ENCODE measurements at regions not wholly inside any gene's neighbourhood (a gene's known extent, or its start where the extent isn't known, plus 50 kb on each side); places are given as distances from the start of the nearest gene placed in this dataset.
"Not testable (repeated sequence)": the region's sequence is repeated elsewhere in the genome, so short reads cannot be mapped to it uniquely, and the experiment has no call there.

- no peak overlapping the region for H3K27ac Mint-ChIP-seq
- H3K9me3 Mint-ChIP-seq = peaks cover 0 to 3% (median 0%) of the 10 kb centered on the region in 7 donors
- H3K4me1 Mint-ChIP-seq = no peaks in the 10 kb centered on the region
- H3K4me3 Mint-ChIP-seq = no peak overlapping the region
- no peak for DNase-seq
- H3K36me3 Mint-ChIP-seq = no peaks in the 10 kb centered on the region
- peaks cover 0 to 11% (median 8%) of the 10 kb centered on the region in 3 donors for H3K27me3 Mint-ChIP-seq
- ATAC-seq (ENCODE audit: low read depth in 2 of 2) = no peak
Measured at GRCh38 chr3:152891678-152892077, 56.7 kb downstream of the P2RY1 start.

GRCh38 chr3:152892446-152892845 is 57.5 kb downstream of the P2RY1 start:
- Mint-ChIP-seq H3K36me3 (no peaks in the 10 kb centered on the region), H3K9me3 (peaks cover 0 to 3% (median 0%) of the 10 kb centered on the region in 7 donors), H3K27ac (no peak overlapping the region), H3K4me3 (no peak overlapping the region), H3K27me3 (peaks cover 0 to 11% (median 8%) of the 10 kb centered on the region in 3 donors), H3K4me1 (no peaks in the 10 kb centered on the region)
- ATAC-seq (ENCODE audit: low read depth in 2 of 2) (no peak), DNase-seq (no peak)

DNA sequence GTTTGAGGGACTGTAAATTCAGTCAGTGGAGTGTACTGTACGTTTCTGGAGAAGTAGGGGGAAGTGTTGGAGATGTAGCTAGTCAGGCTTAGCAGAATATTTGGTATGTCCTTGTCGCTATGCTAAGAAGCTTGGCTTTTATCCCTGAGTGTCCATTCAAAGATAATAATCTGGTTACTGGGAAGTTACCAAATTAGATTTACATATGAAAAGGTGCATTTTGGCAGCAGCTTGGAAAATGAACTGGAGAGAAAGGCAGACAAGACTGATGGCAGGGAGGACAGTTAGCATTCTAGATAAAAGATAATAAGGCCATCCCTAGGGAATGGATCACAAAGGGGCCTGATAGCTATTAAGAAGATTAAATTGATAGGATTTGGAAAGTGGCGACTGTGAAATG is 58.7 kb downstream of the P2RY1 start:
- no peak overlapping the region for H3K27ac Mint-ChIP-seq
- no peak for DNase-seq

GRCh38 chr3:152899306-152899705 is 64.4 kb downstream of the P2RY1 start:
- H3K36me3 Mint-ChIP-seq = no peaks in the 10 kb centered on the region
- H3K4me1 Mint-ChIP-seq = no peaks in the 10 kb centered on the region
- peaks cover 0 to 8% (median 3%) of the 10 kb centered on the region in 3 donors for H3K27me3 Mint-ChIP-seq
- H3K4me3 Mint-ChIP-seq = no peak overlapping the region
- ATAC-seq (ENCODE audit: low read depth in 2 of 2) (no peak), DNase-seq (no peak)
- no peaks in the 10 kb centered on the region for H3K9me3 Mint-ChIP-seq
- no peak overlapping the region for H3K27ac Mint-ChIP-seq

More for the DNA sequence above, 58.7 kb downstream of the P2RY1 start:
- no peaks in the 10 kb centered on the region for H3K36me3 Mint-ChIP-seq
- peaks cover 0 to 3% (median 0%) of the 10 kb centered on the region in 7 donors for H3K9me3 Mint-ChIP-seq
- H3K4me3 Mint-ChIP-seq = no peak overlapping the region
- H3K4me1 Mint-ChIP-seq = no peaks in the 10 kb centered on the region
- no peak for ATAC-seq (ENCODE audit: low read depth in 2 of 2)
- H3K27me3 Mint-ChIP-seq = peaks cover 0 to 11% (median 8%) of the 10 kb centered on the region in 3 donors

DNA sequence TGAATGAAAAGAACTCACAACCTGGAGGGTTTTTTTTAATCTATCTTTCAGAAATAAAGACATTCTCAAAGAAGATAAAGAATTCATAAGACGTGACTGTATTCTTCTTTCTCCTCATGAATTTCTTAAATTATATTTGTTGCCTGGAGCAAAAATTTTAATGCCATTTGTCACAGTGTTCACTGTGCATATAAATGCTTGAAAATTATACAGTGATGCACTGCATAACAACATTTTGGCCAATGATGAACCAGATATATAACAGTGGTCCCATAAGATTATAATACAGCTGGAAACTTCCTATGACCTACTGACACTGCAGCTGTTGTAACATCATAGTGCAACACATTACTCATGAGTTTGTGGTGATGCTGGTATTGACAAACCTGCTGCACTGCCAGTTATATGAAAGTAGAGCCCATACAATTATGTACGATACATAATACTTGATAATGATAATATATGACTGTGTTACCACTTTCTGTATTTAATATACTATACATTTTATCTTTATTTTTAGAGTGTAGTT is 67.3 kb downstream of the P2RY1 start:
- no peak for DNase-seq
- Mint-ChIP-seq H3K4me3 (no peak overlapping the region), H3K27me3 (peaks cover 0 to 3% (median 0%) of the 10 kb centered on the region in 3 donors), H3K36me3 (no peaks in the 10 kb centered on the region), H3K9me3 (peaks cover 0 to 2% (median 0%) of the 10 kb centered on the region in 7 donors), H3K27ac (no peak overlapping the region), H3K4me1 (no peaks in the 10 kb centered on the region)
- ATAC-seq (ENCODE audit: low read depth in 2 of 2) = no peak

- H3K27ac Mint-ChIP-seq = no peak overlapping the region
- peaks cover 0 to 3% (median 0%) of the 10 kb centered on the region in 7 donors for H3K9me3 Mint-ChIP-seq
- no peaks in the 10 kb centered on the region for H3K36me3 Mint-ChIP-seq
- no peak overlapping the region for H3K4me3 Mint-ChIP-seq
- peaks cover 0 to 3% (median 0%) of the 10 kb centered on the region in 3 donors for H3K27me3 Mint-ChIP-seq
- DNase-seq (no peak), ATAC-seq (ENCODE audit: low read depth in 2 of 2) (no peak)
- no peaks in the 10 kb centered on the region for H3K4me1 Mint-ChIP-seq
Measured at GRCh38 chr3:152905631-152906030, 70.7 kb downstream of the P2RY1 start.

DNA sequence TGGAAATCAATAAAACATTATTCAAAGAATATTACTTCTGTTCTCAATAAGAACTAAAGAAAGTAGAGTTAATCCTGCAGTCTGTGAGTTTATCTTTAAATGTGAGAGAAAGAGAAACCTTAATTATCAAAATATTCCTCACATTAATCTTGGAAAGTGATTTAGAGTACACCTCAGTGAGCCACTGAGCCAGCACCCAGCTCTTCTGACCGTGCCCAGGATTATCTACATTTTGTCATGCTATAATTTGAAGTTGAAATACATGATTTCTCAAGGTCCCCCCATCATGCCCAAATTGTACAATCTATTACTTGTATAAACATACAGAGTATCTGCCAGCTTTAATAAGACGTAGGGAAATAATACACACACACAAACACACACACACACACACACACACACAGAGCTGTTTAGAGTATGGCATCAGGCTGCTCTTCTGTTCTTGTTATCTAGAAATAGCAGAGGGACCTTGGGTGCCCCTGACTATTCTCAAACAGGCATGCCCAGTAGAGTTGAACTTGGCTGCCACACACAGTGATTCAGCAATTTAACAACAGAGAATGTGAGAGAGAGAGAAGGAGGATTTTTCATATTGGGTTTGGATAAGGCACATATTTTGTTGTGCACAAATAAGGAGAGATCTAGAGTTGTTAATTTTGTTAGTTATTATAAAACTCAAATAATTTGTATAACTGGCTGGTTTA is 74.4 kb downstream of the P2RY1 start:
- Mint-ChIP-seq H3K9me3 (peaks cover 0 to 3% (median 0%) of the 10 kb centered on the region in 7 donors), H3K27me3 (peaks cover 0 to 5% (median 3%) of the 10 kb centered on the region in 3 donors), H3K4me1 (no peaks in the 10 kb centered on the region), H3K27ac (no peak overlapping the region), H3K36me3 (no peaks in the 10 kb centered on the region), H3K4me3 (no peak overlapping the region)
- ATAC-seq (ENCODE audit: low read depth in 2 of 2) = no peak
- no peak for DNase-seq

DNA sequence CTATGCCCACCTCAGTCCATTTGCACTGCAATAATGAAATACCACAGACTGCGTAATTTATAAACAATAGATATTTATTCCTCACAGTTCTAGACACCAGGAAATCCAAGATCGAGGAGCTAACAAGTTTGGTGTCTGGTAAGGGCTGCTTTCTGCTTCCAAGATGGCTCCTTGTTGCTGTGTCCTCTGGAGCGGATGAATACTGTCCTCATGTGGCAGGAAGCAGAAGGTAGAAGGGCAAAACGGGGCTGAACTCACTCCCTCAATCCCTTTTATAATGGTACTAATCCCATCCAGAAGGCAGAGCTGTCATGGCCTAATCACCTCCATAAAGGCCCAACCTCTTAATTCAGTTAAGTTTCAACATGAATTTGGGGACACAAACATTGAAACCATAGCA is 75.3 kb downstream of the P2RY1 start:
- H3K27me3 Mint-ChIP-seq = peaks cover 0 to 5% (median under 1%) of the 10 kb centered on the region in 3 donors
- H3K9me3 Mint-ChIP-seq = peaks cover 0 to 3% (median 0%) of the 10 kb centered on the region in 7 donors
- no peak for DNase-seq
- ATAC-seq (ENCODE audit: low read depth in 2 of 2) = no peak
- no peaks in the 10 kb centered on the region for H3K4me1 Mint-ChIP-seq
- no peaks in the 10 kb centered on the region for H3K36me3 Mint-ChIP-seq
- H3K4me3 Mint-ChIP-seq = no peak overlapping the region
- no peak overlapping the region for H3K27ac Mint-ChIP-seq

GRCh38 chr3:152910966-152911365 is 76.0 kb downstream of the P2RY1 start:
- DNase-seq (no peak), ATAC-seq (ENCODE audit: low read depth in 2 of 2) (no peak)
- Mint-ChIP-seq H3K4me3 (no peak overlapping the region), H3K9me3 (peaks cover 0 to 3% (median 0%) of the 10 kb centered on the region in 7 donors), H3K4me1 (no peaks in the 10 kb centered on the region), H3K36me3 (no peaks in the 10 kb centered on the region), H3K27me3 (peaks cover 0 to 5% (median 5%) of the 10 kb centered on the region in 3 donors), H3K27ac (no peak overlapping the region)

DNA sequence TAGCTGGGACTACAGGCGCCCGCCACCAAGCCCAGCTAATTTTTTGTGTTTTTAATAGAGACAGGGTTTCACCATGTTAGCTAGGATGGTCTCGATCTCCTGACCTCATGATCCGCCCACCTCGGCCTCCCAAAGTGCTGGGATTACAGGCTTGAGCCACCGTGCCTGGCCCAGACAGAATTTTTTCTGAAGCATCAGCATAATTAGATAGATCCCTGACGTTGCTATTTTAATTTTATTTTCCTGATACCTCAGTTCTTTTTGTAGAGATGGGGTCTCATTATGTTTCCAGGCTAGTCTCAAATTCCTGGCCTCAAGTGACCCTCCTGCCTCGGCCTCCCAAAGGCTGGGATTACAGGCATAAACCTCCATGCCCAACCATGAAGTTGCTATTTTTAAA is 79.8 kb downstream of the P2RY1 start:
- not testable (repeated sequence) for H3K4me1 Mint-ChIP-seq; H3K4me3 Mint-ChIP-seq; DNase-seq; H3K9me3 Mint-ChIP-seq; H3K36me3 Mint-ChIP-seq; H3K27ac Mint-ChIP-seq; ATAC-seq (ENCODE audit: low read depth in 2 of 2); H3K27me3 Mint-ChIP-seq

DNA sequence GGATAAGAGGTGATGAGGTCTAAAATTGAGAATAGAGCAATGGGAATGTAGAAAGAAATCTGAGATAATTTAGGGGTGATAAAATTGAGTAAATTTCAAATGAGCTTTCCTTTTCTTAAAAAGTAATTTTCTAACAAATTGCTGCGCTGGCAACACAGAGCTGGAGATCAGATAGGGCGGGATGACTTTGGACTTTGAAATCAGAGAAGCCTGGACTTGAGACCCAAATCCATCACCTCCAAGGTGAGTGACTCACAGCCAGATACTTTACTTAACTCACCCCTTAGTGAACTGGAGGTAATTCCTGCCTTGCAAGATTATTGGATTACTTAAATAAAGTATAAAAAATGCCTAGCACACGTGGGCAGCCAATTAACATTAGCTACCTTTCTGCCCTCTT is 80.8 kb downstream of the P2RY1 start:
- Mint-ChIP-seq H3K36me3 (no peaks in the 10 kb centered on the region), H3K27ac (peak overlapping the region in 1 of 6 donors; percentile 5), H3K4me3 (no peak overlapping the region), H3K9me3 (no peaks in the 10 kb centered on the region), H3K4me1 (peaks cover 0 to 5% (median 2%) of the 10 kb centered on the region in 3 donors), H3K27me3 (peaks cover 5 to 7% (median 5%) of the 10 kb centered on the region in 3 donors)
- DNase-seq (no peak), ATAC-seq (ENCODE audit: low read depth in 2 of 2) (no peak)

- Mint-ChIP-seq H3K36me3 (no peaks in the 10 kb centered on the region), H3K9me3 (no peaks in the 10 kb centered on the region), H3K4me3 (no peak overlapping the region), H3K27me3 (peaks cover 5 to 7% (median 5%) of the 10 kb centered on the region in 3 donors), H3K4me1 (peaks cover 0 to 5% (median 2%) of the 10 kb centered on the region in 3 donors), H3K27ac (no peak overlapping the region)
- DNase-seq (no peak), ATAC-seq (ENCODE audit: low read depth in 2 of 2) (no peak)
Measured at GRCh38 chr3:152916753-152917279, 81.9 kb downstream of the P2RY1 start.

DNA sequence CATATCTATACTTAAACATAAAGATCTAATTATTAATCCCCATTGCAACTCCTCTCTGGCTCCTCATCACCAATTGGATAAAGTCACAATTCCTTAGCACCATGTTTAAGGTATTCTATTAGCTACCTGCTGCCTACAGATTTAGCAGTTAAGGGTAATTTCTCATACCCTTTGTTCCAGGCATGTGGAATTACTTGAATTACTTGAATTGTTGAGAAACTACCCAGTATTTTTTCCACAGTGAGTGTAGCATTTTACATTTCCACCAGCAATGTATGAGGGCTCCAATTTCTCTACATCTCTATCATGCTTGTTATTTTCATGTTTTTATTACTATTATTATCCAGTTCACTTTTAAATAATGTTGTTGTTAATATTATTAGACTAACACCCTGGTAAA is 86.4 kb downstream of the P2RY1 start:
- H3K4me3 Mint-ChIP-seq = no peak overlapping the region
- DNase-seq (no peak), ATAC-seq (ENCODE audit: low read depth in 2 of 2) (no peak)
- peak overlapping the region in 1 of 6 donors; percentile 44 for H3K27ac Mint-ChIP-seq
- peaks cover 0 to 9% (median 7%) of the 10 kb centered on the region in 3 donors for H3K27me3 Mint-ChIP-seq
- peaks cover 0 to 5% (median 2%) of the 10 kb centered on the region in 3 donors for H3K4me1 Mint-ChIP-seq
- no peaks in the 10 kb centered on the region for H3K36me3 Mint-ChIP-seq
- no peaks in the 10 kb centered on the region for H3K9me3 Mint-ChIP-seq

GRCh38 chr3:152922554-152922953 is 87.6 kb downstream of the P2RY1 start:
- no peak overlapping the region for H3K4me3 Mint-ChIP-seq
- no peak overlapping the region for H3K27ac Mint-ChIP-seq
- peaks cover 0 to 14% (median 0%) of the 10 kb centered on the region in 3 donors for H3K27me3 Mint-ChIP-seq
- no peaks in the 10 kb centered on the region for H3K36me3 Mint-ChIP-seq
- H3K4me1 Mint-ChIP-seq = no peaks in the 10 kb centered on the region
- DNase-seq (no peak), ATAC-seq (ENCODE audit: low read depth in 2 of 2) (no peak)
- no peaks in the 10 kb centered on the region for H3K9me3 Mint-ChIP-seq

Measured in naive B cell (primary cell).